Upper lobe of left lung (tissue), 4 donors: ENCODE measurements at regions not wholly inside any gene's neighbourhood (a gene's known extent, or its start where the extent isn't known, plus 50 kb on each side); places are given as distances from the start of the nearest gene placed in this dataset.

Experiments
- CTCF ChIP-seq, 6 experiments: fragments of 450-650 bp in 4 of 6; fragments of 200-600 bp in 2 of 6; sonication (generic) in 2 of 6; IDR thresholded peaks; one replicate each; pipeline ENCODE4 v1.5.1; 2016 to 2019; ENCODE audit warnings: antibody characterized with exemption in 6 of 6
- EP300 ChIP-seq, 4 donors: sonication (generic); formaldehyde crosslinking; IDR thresholded peaks; one replicate each; pipeline ENCODE4 v1.5.1; 2017; ENCODE audit warnings: antibody characterized with exemption in 4 of 4, control low read depth in 2 of 4
- POLR2A ChIP-seq, 4 donors: fragments of 450-650 bp; IDR thresholded peaks; one replicate each; pipeline ENCODE4 v1.5.1; 2016 to 2017; ENCODE audit warnings: antibody characterized with exemption in 4 of 4, mild to moderate bottlenecking in 2 of 4
- POLR2AphosphoS5 ChIP-seq, 2 donors: sonication (generic); formaldehyde crosslinking; IDR thresholded peaks; one replicate each; pipeline ENCODE4 v1.5.1; 2017; ENCODE audit warnings: antibody characterized with exemption in 2 of 2

- TF ChIP-seq POLR2A (IDR thresholded peaks at IDR 0.05) (no peak), CTCF (IDR thresholded peaks at IDR 0.05) (no peak), EP300 (IDR thresholded peaks at IDR 0.05) (no peak), POLR2AphosphoS5 (IDR thresholded peaks at IDR 0.05) (no peak)
Measured at GRCh38 chr22:47570851-47571250, 808.4 kb downstream of the TBC1D22A start.
